Bronchial epithelial cell (primary cell): ENCODE measurements at regions not wholly inside any gene's neighbourhood (a gene's known extent, or its start where the extent isn't known, plus 50 kb on each side); places are given as distances from the start of the nearest gene placed in this dataset.

ENCODE experiments used
- DNase-seq: peaks from one replicate; pipeline ENCODE4 v3.0.0-alpha.2; 2010; ENCODE audit warnings: low read depth
- FAIRE-seq: peaks from 2 replicates; lab custom pipeline; 2011; peaks lifted over from hg19 to GRCh38; lab: Jason Lieb, UNC
- H3K27me3 ChIP-seq: 2 replicates; pipeline ENCODE4 v1.5.1; 2011; ENCODE audit warnings: low read length; ENCODE audit not compliant: control insufficient read depth, insufficient read depth
- H3K36me3 ChIP-seq: 2 replicates; pipeline ENCODE4 v1.5.1; 2011; ENCODE audit warnings: low read length; ENCODE audit not compliant: control insufficient read depth, insufficient read depth
- H3K4me3 ChIP-seq: 2 replicates; pipeline ENCODE4 v1.5.1; 2011; ENCODE audit warnings: mild to moderate bottlenecking, low read depth, low read length, control low read depth
- TF ChIP-seq, protein P1 (sequence below): IDR thresholded peaks from 2 replicates; pipeline ENCODE4 v1.5.1; 2011; ENCODE audit warnings: mild to moderate bottlenecking, moderate library complexity, low read length, control low read depth, inconsistent platforms; ENCODE audit not compliant: insufficient read depth, severe bottlenecking

DNA sequence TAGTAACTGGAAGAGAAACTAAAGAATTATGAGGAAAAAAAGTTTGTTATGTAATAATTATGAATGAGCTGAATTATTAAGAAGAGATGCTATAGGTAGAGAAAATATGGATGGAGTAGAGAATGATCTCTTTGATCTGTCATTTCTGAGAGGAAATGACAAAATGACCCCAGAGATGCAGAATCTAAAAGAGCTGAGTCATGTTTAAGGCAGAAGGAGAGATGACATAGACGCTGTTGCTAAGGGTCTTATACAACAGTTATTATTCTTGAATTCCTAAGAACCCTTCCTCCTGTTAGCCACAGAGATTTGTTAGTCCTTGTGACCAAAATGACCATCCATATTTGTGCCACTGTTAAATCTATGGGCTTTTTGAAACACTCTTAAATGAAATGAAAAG is 58.3 kb upstream of the FREM2 start:
- FAIRE-seq, result no peak
- H3K4me3 ChIP-seq, result no peak overlapping the region
- TF ChIP-seq, protein P1, sequence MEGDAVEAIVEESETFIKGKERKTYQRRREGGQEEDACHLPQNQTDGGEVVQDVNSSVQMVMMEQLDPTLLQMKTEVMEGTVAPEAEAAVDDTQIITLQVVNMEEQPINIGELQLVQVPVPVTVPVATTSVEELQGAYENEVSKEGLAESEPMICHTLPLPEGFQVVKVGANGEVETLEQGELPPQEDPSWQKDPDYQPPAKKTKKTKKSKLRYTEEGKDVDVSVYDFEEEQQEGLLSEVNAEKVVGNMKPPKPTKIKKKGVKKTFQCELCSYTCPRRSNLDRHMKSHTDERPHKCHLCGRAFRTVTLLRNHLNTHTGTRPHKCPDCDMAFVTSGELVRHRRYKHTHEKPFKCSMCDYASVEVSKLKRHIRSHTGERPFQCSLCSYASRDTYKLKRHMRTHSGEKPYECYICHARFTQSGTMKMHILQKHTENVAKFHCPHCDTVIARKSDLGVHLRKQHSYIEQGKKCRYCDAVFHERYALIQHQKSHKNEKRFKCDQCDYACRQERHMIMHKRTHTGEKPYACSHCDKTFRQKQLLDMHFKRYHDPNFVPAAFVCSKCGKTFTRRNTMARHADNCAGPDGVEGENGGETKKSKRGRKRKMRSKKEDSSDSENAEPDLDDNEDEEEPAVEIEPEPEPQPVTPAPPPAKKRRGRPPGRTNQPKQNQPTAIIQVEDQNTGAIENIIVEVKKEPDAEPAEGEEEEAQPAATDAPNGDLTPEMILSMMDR, result no peak
- no peaks in the 10 kb centered on the region for H3K27me3 ChIP-seq
- no peaks in the 10 kb centered on the region for H3K36me3 ChIP-seq
- DNase-seq, result no peak

DNA sequence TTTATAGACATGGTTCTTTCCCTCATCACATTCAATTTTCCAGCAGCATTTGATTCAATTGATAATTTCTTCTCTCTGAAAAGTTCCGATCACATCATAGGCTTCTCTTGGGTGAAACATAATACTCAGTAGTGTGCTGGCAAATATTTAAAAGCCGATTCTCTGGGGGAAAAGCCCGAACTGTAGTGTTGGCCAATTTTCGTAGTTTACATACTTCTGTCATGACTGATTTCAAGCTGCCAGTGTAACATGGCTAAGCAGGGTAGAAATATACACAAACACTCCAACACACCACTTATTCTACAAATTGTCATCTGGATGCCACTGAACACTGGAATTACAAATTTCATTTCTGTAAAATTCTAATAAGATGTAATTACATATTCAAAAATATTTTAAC is 56.1 kb upstream of the FREM2 start:
- H3K27me3 ChIP-seq, result no peaks in the 10 kb centered on the region
- DNase-seq, result peak; percentile 69
- no peaks in the 10 kb centered on the region for H3K36me3 ChIP-seq
- TF ChIP-seq, protein P1, result no peak
- no peak overlapping the region for H3K4me3 ChIP-seq
- no peak for FAIRE-seq

DNA sequence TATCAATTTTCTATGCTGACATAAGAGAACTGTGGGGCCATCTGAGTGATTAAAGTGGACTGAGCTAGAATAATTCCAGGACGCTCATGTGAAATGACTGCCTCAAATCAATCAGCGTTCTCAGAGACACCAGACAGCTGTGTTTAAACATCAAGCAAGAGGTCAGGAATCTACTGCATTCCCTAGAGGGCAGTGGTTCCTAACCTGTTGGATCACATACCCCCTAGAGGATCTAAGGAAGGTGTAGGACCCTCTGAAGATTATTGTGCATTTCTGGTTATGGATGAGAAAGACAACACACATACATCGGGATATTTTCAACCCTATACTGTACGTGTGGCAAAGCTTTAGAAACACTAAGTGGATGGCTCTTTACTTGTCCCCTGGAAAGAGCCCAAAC is 51.8 kb upstream of the FREM2 start:
- FAIRE-seq (peak; percentile 75), DNase-seq (no peak)
- H3K27me3 ChIP-seq, result no peaks in the 10 kb centered on the region
- H3K4me3 ChIP-seq, result no peak overlapping the region
- TF ChIP-seq, protein P1, result no peak
- no peaks in the 10 kb centered on the region for H3K36me3 ChIP-seq

DNA sequence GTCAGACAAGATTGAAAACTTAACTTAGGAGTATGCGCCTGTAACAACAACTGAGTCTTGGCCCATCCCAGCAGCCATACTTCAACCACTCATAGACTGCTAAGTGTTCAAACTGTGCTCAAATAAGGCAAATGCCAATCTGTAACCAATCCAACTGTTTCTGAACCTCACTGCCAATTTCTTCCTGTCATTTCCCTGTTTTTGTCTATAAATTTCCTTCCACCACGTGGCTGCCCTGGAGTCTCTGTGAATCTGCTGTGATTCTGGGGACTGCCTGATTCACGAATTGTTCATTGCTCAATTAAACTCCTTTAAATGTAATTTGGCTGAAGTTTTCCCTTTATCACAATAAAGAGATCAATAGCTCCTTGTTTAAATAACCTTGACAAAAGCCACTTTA is 50.8 kb upstream of the FREM2 start:
- no peak for DNase-seq
- H3K36me3 ChIP-seq, result no peaks in the 10 kb centered on the region
- H3K27me3 ChIP-seq, result no peaks in the 10 kb centered on the region
- TF ChIP-seq, protein P1, result no peak
- FAIRE-seq, result no peak
- no peak overlapping the region for H3K4me3 ChIP-seq

DNA sequence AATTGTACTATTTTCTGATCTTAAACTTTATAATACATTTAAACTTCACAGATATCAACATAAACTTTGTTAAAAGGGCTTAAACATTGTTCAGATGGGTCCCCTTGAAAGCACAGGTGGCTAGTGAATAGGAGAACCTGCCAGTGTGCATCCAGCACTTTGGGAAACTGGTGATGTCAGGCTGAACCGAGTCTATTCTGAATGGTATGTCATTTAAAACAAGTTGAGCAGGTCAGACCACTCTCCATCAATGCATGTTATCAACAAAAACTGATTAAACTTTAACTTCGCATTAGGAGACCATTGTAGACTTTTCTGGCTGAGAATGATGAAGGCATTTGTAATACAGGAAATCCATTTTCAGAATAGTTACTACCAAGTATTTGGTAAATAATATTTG is 50.1 kb upstream of the FREM2 start:
- FAIRE-seq (no peak), DNase-seq (peak; percentile 70)
- Histone ChIP-seq H3K4me3 (no peak overlapping the region), H3K27me3 (no peaks in the 10 kb centered on the region), H3K36me3 (no peaks in the 10 kb centered on the region)
- TF ChIP-seq, protein P1, result no peak
